Gastroesophageal sphincter (tissue), 3 donors: ENCODE measurements at regions not wholly inside any gene's neighbourhood (a gene's known extent, or its start where the extent isn't known, plus 50 kb on each side); places are given as distances from the start of the nearest gene placed in this dataset.

Source experiments
- EP300 ChIP-seq: sonication (generic); formaldehyde crosslinking; IDR thresholded peaks from one replicate; pipeline ENCODE4 v1.6.1; 2017; ENCODE audit warnings: antibody characterized with exemption, mild to moderate bottlenecking
- POLR2A ChIP-seq, 2 donors: fragments of 450-650 bp; IDR thresholded peaks; one replicate each; pipeline ENCODE4 v1.6.1; 2017; ENCODE audit warnings: antibody characterized with exemption in 2 of 2, mild to moderate bottlenecking in 2 of 2, moderate library complexity in 1 of 2
- POLR2AphosphoS5 ChIP-seq: sonication (generic); formaldehyde crosslinking; IDR thresholded peaks from one replicate; pipeline ENCODE4 v1.6.1; 2017; ENCODE audit warnings: antibody characterized with exemption
- TF ChIP-seq, protein P1 (sequence below), 4 experiments: fragments of 200-600 bp in 2 of 4; fragments of 450-650 bp in 2 of 4; sonication (generic) in 1 of 4; IDR thresholded peaks; one replicate each; pipeline ENCODE4 v1.5.1; 2017 to 2019; ENCODE audit warnings: antibody characterized with exemption in 4 of 4, mild to moderate bottlenecking in 2 of 4, moderate library complexity in 2 of 4

DNA sequence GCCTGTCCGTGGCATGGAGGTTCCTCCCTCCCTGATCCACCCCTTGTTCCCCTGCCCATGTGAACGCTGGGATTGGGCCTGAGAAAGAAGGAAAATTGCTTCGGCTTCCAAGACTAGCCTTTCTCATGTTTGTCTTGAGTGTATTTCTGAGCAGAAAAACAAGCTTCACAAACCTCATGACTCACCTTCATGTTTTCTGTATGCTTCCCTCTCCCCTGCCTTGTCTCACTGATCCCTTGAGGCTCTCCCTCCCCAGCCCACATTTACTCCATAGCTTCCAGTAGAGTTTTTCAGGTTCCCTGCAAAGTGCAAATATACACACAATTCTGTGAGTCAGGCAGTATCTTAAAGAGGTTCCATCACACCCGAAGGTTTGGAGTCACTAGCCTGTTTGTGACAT lies 572.4 kb downstream of the UQCRFS1 start:
- TF ChIP-seq, protein P1, sequence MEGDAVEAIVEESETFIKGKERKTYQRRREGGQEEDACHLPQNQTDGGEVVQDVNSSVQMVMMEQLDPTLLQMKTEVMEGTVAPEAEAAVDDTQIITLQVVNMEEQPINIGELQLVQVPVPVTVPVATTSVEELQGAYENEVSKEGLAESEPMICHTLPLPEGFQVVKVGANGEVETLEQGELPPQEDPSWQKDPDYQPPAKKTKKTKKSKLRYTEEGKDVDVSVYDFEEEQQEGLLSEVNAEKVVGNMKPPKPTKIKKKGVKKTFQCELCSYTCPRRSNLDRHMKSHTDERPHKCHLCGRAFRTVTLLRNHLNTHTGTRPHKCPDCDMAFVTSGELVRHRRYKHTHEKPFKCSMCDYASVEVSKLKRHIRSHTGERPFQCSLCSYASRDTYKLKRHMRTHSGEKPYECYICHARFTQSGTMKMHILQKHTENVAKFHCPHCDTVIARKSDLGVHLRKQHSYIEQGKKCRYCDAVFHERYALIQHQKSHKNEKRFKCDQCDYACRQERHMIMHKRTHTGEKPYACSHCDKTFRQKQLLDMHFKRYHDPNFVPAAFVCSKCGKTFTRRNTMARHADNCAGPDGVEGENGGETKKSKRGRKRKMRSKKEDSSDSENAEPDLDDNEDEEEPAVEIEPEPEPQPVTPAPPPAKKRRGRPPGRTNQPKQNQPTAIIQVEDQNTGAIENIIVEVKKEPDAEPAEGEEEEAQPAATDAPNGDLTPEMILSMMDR (IDR thresholded peaks at IDR 0.05): no peak
- no peak for TF ChIP-seq POLR2A (IDR thresholded peaks at IDR 0.05)
- no peak for TF ChIP-seq POLR2AphosphoS5
- TF ChIP-seq EP300: no peak
